Testis (tissue), 2 donors: ENCODE measurements at regions not wholly inside any gene's neighbourhood (a gene's known extent, or its start where the extent isn't known, plus 50 kb on each side); places are given as distances from the start of the nearest gene placed in this dataset.

ENCODE experiments used
- DNase-seq: peaks from one replicate; pipeline ENCODE4 v3.0.0-alpha.2; 2019
- H3K27ac ChIP-seq, 2 donors: fragments of 200-600 bp; sonication (generic); one replicate each; pipeline ENCODE4 v1.5.1; 2019
- H3K27me3 ChIP-seq: fragments of 200-600 bp; sonication (generic); one replicate; pipeline ENCODE4 v1.5.1; 2019
- H3K36me3 ChIP-seq: fragments of 200-600 bp; sonication (generic); one replicate; pipeline ENCODE4 v1.5.1; 2017; ENCODE audit warnings: low read depth; ENCODE audit errors: missing control alignments
- H3K4me1 ChIP-seq: fragments of 200-600 bp; sonication (generic); one replicate; pipeline ENCODE4 v1.5.1; 2019
- H3K4me3 ChIP-seq, 2 donors: fragments of 200-600 bp; sonication (generic); one replicate each; pipeline ENCODE4 v1.5.1; 2017 to 2019
- H3K9me3 ChIP-seq: fragments of 200-600 bp; sonication (generic); one replicate; pipeline ENCODE4 v1.5.1; 2017
- POLR2A ChIP-seq: fragments of 450-650 bp; IDR thresholded peaks from one replicate; pipeline ENCODE4 v1.6.1; 2017; ENCODE audit warnings: antibody characterized with exemption, mild to moderate bottlenecking, moderate library complexity
- WGBS, 2 donors: methylation state at CpG; one replicate each; pipeline ENCODE4 v1.1.5; 2018; 5-methylcytosine and 5-hydroxymethylcytosine counted together
- intact Hi-C: fragments of 100-400 bp; cut with DNase I; formaldehyde crosslinking; loops from one replicate; pipeline ENCODE4 v1.15.1; 2023; ENCODE audit warnings: low total_unique reads
- TF ChIP-seq, protein P1 (sequence below), 3 experiments: fragments of 450-650 bp in 2 of 3; fragments of 200-600 bp in 1 of 3; sonication (generic) in 1 of 3; IDR thresholded peaks; one replicate each; pipeline ENCODE4 v1.5.1; 2016 to 2019; ENCODE audit warnings: antibody characterized with exemption in 3 of 3, mild to moderate bottlenecking in 2 of 3, moderate library complexity in 1 of 3

DNA sequence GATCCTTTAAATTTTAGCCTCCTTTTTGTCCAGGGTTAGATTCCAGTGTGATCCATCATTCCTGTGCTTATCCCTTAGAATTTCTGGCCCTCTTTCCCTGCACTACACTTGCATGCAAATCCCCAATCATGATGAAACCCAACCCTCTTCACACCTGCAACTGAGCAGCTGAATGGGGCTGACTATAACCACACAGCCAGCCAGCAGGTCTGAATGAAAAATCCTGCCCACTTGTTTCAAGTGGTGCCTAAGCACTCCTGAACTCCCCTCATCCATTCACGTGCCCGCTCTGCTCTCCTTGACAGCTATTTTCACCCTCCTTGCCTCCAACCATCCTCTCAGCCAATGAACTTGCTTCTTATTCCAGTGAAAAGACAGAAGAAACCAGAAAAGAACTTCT lies 80.5 kb upstream of the AFF3 start:
- Histone ChIP-seq H3K27me3 (no peaks in the 10 kb centered on the region), H3K4me3 (no peak overlapping the region), H3K9me3 (no peaks in the 10 kb centered on the region), H3K27ac (no peak overlapping the region), H3K36me3 (no peaks in the 10 kb centered on the region), H3K4me1 (no peaks in the 10 kb centered on the region)
- intact Hi-C loops = no loop called here
- DNase-seq = no peak
- TF ChIP-seq, protein P1, sequence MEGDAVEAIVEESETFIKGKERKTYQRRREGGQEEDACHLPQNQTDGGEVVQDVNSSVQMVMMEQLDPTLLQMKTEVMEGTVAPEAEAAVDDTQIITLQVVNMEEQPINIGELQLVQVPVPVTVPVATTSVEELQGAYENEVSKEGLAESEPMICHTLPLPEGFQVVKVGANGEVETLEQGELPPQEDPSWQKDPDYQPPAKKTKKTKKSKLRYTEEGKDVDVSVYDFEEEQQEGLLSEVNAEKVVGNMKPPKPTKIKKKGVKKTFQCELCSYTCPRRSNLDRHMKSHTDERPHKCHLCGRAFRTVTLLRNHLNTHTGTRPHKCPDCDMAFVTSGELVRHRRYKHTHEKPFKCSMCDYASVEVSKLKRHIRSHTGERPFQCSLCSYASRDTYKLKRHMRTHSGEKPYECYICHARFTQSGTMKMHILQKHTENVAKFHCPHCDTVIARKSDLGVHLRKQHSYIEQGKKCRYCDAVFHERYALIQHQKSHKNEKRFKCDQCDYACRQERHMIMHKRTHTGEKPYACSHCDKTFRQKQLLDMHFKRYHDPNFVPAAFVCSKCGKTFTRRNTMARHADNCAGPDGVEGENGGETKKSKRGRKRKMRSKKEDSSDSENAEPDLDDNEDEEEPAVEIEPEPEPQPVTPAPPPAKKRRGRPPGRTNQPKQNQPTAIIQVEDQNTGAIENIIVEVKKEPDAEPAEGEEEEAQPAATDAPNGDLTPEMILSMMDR (IDR thresholded peaks at IDR 0.05) = no peak
- no peak for TF ChIP-seq POLR2A
- WGBS, 2 donors = 90 to 91% methylated on average over 2 of the region's 2 CpGs

DNA sequence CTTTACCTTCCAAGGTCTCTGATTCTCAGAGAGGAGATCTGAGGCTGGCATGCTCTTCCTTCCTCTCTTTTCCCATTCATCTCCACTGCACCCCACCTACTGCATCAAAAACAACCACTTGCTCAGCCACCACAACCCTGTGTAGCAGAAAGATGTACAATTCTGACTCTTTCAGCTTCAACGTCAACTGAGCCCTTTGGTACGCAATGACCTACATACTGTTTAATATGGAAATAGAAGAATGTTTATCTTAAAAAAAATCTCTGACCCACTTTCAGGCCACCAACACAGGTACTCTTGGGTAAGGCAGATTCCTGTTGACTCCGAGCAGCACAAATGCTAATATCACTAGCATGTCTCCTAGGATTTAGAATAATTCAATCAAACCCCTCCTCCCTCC lies 76.2 kb upstream of the AFF3 start:
- WGBS, 2 donors = 96 to 100% methylated on average over 3 of the region's 3 CpGs
- no peak overlapping the region for H3K4me3 ChIP-seq
- H3K27ac ChIP-seq = no peak overlapping the region
- intact Hi-C loops = no loop called here
- DNase-seq = no peak
- no peak for TF ChIP-seq POLR2A
- TF ChIP-seq, protein P1 (IDR thresholded peaks at IDR 0.05) = no peak
- H3K9me3 ChIP-seq = no peaks in the 10 kb centered on the region
- H3K27me3 ChIP-seq = no peaks in the 10 kb centered on the region
- H3K4me1 ChIP-seq = peaks cover 8% of the 10 kb centered on the region
- no peaks in the 10 kb centered on the region for H3K36me3 ChIP-seq

DNA sequence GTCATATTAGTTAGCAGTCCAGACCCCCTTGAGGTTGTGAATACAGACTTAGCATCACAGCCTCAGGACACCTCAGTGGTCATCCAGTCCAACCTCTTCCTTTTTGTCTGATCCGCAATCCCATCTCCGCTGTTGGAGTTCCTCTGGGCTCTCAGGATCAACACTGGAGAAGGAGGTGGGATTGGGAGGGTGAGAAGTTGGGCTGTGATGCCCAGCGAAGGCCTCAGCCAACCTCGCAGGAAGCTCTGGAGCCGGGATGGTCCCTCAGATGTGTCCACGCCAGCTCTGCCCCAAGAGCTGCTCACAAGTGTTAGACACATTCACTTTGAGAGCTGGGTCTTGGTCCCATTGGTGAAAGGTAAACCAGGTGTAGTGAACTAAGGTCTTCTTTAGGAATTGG lies 74.9 kb upstream of the AFF3 start:
- H3K27ac ChIP-seq = no peak overlapping the region
- no peaks in the 10 kb centered on the region for H3K36me3 ChIP-seq
- H3K4me3 ChIP-seq = no peak overlapping the region
- no peak for TF ChIP-seq POLR2A
- TF ChIP-seq, protein P1 (IDR thresholded peaks at IDR 0.05) = no peak
- no peak for DNase-seq
- no peaks in the 10 kb centered on the region for H3K27me3 ChIP-seq
- peaks cover 8% of the 10 kb centered on the region for H3K4me1 ChIP-seq
- no peaks in the 10 kb centered on the region for H3K9me3 ChIP-seq
- intact Hi-C loops = no loop called here
- 96 to 98% methylated on average over 6 of the region's 6 CpGs for WGBS, 2 donors

DNA sequence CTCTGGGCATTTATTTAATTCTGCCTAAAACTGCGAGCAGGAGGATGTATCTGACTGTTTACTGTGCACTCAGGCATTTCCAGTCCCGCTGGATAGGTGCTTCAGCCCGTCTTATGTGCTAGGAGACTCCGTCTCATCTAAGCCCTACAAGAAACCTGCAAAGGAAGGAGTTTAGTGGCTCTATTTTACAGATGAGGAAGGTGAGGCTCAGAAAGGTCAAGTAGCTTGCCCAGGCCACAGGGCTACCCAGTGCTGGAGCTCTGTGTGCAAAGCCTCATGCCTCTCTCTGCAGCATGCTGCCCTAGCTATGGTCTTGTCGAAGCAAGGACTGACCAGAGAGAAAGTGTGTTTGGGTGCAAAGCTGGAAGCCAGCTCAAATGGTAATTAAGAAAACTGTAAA lies 73.6 kb upstream of the AFF3 start:
- no peak overlapping the region for H3K27ac ChIP-seq
- H3K4me1 ChIP-seq = peaks cover 8% of the 10 kb centered on the region
- intact Hi-C loops = no loop called here
- no peak overlapping the region for H3K4me3 ChIP-seq
- DNase-seq = no peak
- no peaks in the 10 kb centered on the region for H3K9me3 ChIP-seq
- 91 to 100% methylated on average over 5 of the region's 5 CpGs for WGBS, 2 donors
- no peaks in the 10 kb centered on the region for H3K27me3 ChIP-seq
- no peak for TF ChIP-seq POLR2A
- TF ChIP-seq, protein P1 (IDR thresholded peaks at IDR 0.05) = no peak
- no peaks in the 10 kb centered on the region for H3K36me3 ChIP-seq

DNA sequence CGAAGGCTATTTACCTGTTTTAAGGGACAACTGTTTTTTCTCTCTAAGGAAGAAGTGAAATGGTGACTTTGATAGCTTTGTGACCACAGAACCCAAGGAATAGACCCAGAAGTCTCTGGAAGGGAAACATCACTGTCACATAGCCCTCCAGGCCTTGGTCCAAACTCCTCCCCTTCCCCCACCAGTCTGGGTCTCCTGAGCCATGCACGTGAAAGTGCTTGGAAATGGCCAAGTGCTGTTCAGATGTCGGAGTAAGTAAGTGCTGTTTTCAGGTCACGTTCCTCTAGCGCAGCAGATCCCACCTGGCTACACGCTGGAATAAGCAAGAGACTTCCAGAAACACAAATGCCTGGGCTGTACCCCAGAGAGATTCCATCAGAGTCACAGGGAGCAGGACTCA lies 73.0 kb upstream of the AFF3 start:
- WGBS, 2 donors = 85 to 87% methylated on average over 6 of the region's 6 CpGs
- intact Hi-C loops = no loop called here
- H3K27ac ChIP-seq = no peak overlapping the region
- no peak for TF ChIP-seq POLR2A
- H3K4me3 ChIP-seq = no peak overlapping the region
- no peaks in the 10 kb centered on the region for H3K36me3 ChIP-seq
- DNase-seq = no peak
- H3K9me3 ChIP-seq = no peaks in the 10 kb centered on the region
- no peaks in the 10 kb centered on the region for H3K27me3 ChIP-seq
- peaks cover 8% of the 10 kb centered on the region for H3K4me1 ChIP-seq
